ENCODE measurements at regions not wholly inside any gene's neighbourhood (a gene's known extent, or its start where the extent isn't known, plus 50 kb on each side); places are given as distances from the start of the nearest gene placed in this dataset.

GRCh38 chr5:107313098-107313497, 357.6 kb downstream of the EFNA5 start:
- TF ChIP-seq POLR2AphosphoS5 (IDR thresholded peaks at IDR 0.05; ENCODE audit: low read depth, low read length) (no peak), POLR2A (IDR thresholded peaks at IDR 0.05; ENCODE audit: borderline replicate concordance, extremely low read depth, insufficient read depth, insufficient read length) (no peak), CTCF (IDR thresholded peaks at IDR 0.05 in 2 of 3, conservative IDR thresholded peaks at IDR 0.05 in 1 of 3; ENCODE audit: borderline replicate concordance in 1 of 3, insufficient read depth in 1 of 3, low read depth in 2 of 3, low read length in 2 of 3) (no peak), JUND (IDR thresholded peaks at IDR 0.05) (no peak), SIN3A (IDR thresholded peaks at IDR 0.05; ENCODE audit: low read depth) (no peak), CEBPB (IDR thresholded peaks at IDR 0.05; ENCODE audit: low read depth) (no peak), FOSL1 (IDR thresholded peaks at IDR 0.05; ENCODE audit: low read depth) (no peak), EZH2 (IDR thresholded peaks at IDR 0.05) (no peak), MAX (IDR thresholded peaks at IDR 0.05) (no peak), SP1 (IDR thresholded peaks at IDR 0.05; ENCODE audit: low read depth) (no peak), ATF3 (IDR thresholded peaks at IDR 0.05) (no peak)

All from HCT116 (cell line).